ENCODE measurements at regions not wholly inside any gene's neighbourhood (a gene's known extent, or its start where the extent isn't known, plus 50 kb on each side); places are given as distances from the start of the nearest gene placed in this dataset.

GRCh38 chr6:150652848-150653613, 53.3 kb downstream of the PLEKHG1 start:
- TF ChIP-seq CTCF (conservative IDR thresholded peaks at IDR 0.05; ENCODE audit: low read length) (no peak), EZH2phosphoT487 (IDR thresholded peaks at IDR 0.05; ENCODE audit: borderline replicate concordance) (no peak)

Data from Loucy (cell line).